ENCODE measurements at regions not wholly inside any gene's neighbourhood (a gene's known extent, or its start where the extent isn't known, plus 50 kb on each side); places are given as distances from the start of the nearest gene placed in this dataset.

DNA sequence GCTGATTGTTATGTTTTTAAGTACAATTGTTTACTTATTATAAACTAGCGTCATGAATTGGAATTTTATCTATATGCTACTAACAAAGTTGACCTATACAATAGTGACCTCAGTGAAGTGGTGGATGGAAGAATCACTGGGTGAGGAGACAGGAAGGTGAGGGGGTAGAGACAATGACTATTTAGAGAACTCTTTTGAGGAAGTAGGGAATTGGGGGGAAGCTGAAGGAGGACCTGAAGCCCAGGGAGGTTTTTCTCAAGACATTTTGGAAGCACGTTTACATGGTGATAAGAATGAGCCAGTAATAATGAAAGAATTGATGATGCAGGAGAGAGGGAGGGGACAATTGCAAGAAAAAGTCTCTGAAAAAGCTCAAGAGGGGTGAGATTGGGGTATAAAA is 96.4 kb downstream of the RPS12 start:
- H3K27ac ChIP-seq (replicated peaks), result no peak overlapping the region
- H3K4me3 ChIP-seq (replicated peaks; ENCODE audit: insufficient read depth, low read length), result no peak overlapping the region
- DNase-seq (ENCODE audit: low read depth in 1 of 2, low spot score in 1 of 2), result no peak
- TF ChIP-seq GABPA (IDR thresholded peaks at IDR 0.05; ENCODE audit: low read depth), result no peak
- TF ChIP-seq, protein P1, sequence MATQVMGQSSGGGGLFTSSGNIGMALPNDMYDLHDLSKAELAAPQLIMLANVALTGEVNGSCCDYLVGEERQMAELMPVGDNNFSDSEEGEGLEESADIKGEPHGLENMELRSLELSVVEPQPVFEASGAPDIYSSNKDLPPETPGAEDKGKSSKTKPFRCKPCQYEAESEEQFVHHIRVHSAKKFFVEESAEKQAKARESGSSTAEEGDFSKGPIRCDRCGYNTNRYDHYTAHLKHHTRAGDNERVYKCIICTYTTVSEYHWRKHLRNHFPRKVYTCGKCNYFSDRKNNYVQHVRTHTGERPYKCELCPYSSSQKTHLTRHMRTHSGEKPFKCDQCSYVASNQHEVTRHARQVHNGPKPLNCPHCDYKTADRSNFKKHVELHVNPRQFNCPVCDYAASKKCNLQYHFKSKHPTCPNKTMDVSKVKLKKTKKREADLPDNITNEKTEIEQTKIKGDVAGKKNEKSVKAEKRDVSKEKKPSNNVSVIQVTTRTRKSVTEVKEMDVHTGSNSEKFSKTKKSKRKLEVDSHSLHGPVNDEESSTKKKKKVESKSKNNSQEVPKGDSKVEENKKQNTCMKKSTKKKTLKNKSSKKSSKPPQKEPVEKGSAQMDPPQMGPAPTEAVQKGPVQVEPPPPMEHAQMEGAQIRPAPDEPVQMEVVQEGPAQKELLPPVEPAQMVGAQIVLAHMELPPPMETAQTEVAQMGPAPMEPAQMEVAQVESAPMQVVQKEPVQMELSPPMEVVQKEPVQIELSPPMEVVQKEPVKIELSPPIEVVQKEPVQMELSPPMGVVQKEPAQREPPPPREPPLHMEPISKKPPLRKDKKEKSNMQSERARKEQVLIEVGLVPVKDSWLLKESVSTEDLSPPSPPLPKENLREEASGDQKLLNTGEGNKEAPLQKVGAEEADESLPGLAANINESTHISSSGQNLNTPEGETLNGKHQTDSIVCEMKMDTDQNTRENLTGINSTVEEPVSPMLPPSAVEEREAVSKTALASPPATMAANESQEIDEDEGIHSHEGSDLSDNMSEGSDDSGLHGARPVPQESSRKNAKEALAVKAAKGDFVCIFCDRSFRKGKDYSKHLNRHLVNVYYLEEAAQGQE (IDR thresholded peaks at IDR 0.05; ENCODE audit: insufficient replicate concordance, low read depth), result no peak
- no peak for TF ChIP-seq CTCF (IDR thresholded peaks at IDR 0.05; ENCODE audit: insufficient read depth, low read length)
- no peak for TF ChIP-seq SPI1 (IDR thresholded peaks at IDR 0.05; ENCODE audit: borderline replicate concordance, low read depth)
- TF ChIP-seq POLR2AphosphoS5 (IDR thresholded peaks at IDR 0.05; ENCODE audit: low read depth), result no peak
- H3K27me3 ChIP-seq (ENCODE audit: insufficient read depth, poor library complexity, severe bottlenecking), result no peaks in the 10 kb centered on the region

DNA sequence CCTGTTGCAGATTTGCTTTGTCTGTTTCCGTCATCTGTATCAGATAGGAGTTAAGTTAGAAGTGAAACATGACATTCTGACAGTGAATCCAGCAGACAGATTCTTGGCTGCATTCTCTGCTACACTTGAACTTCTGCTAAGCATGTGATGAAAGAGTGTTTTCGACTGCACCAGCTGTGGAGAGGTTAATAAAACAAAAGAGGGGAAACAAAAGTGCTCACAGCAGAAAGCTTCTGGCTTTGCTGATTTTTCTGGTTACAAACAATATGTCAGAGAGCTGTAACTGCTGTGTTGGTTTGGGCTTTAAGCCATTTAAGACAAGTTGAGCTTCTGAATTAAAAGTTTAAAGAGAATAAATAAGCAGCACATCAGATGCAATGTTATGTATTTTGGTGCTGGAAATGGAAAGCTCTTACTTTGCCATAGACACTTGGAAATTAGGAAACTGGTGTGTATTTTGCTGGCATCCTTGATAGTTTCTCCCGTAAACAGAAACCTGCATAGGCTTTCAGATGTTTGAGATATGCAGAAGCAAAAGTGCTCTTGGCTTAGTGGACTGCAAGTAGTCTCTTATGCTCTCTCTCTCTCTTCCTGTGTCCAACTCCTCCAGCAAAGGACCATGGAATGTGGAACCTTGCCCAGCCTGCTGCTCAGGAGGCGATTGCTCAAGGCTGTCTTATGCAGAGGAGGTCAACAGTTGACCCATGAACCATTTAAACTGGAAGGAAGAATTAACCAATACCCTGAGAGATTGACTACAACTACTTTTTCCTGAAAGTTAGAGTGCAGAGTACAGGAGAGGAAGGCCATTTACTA is 104.9 kb downstream of the RPS12 start:
- Histone ChIP-seq H3K27ac (replicated peaks) (no peak overlapping the region), H3K4me3 (replicated peaks; ENCODE audit: insufficient read depth, low read length) (no peak overlapping the region), H3K27me3 (ENCODE audit: insufficient read depth, poor library complexity, severe bottlenecking) (no peaks in the 10 kb centered on the region)
- DNase-seq (ENCODE audit: low read depth in 1 of 2, low spot score in 1 of 2), result no peak
- no peak for TF ChIP-seq SPI1 (IDR thresholded peaks at IDR 0.05; ENCODE audit: borderline replicate concordance, low read depth)
- no peak for TF ChIP-seq POLR2AphosphoS5 (IDR thresholded peaks at IDR 0.05; ENCODE audit: low read depth)
- TF ChIP-seq CTCF (IDR thresholded peaks at IDR 0.05; ENCODE audit: insufficient read depth, low read length), result no peak
- TF ChIP-seq, protein P1 (IDR thresholded peaks at IDR 0.05; ENCODE audit: insufficient replicate concordance, low read depth), result no peak
- TF ChIP-seq GABPA (IDR thresholded peaks at IDR 0.05; ENCODE audit: low read depth), result no peak

GRCh38 chr6:132927713-132928112 is 113.3 kb downstream of the RPS12 start:
- DNase-seq (ENCODE audit: low read depth in 1 of 2, low spot score in 1 of 2), result no peak
- H3K27ac ChIP-seq (replicated peaks), result no peak overlapping the region
- no peaks in the 10 kb centered on the region for H3K27me3 ChIP-seq (ENCODE audit: insufficient read depth, poor library complexity, severe bottlenecking)
- no peak overlapping the region for H3K4me3 ChIP-seq (replicated peaks; ENCODE audit: insufficient read depth, low read length)
- TF ChIP-seq GABPA (IDR thresholded peaks at IDR 0.05; ENCODE audit: low read depth) (no peak), POLR2AphosphoS5 (IDR thresholded peaks at IDR 0.05; ENCODE audit: low read depth) (no peak), SPI1 (IDR thresholded peaks at IDR 0.05; ENCODE audit: borderline replicate concordance, low read depth) (no peak), CTCF (IDR thresholded peaks at IDR 0.05; ENCODE audit: insufficient read depth, low read length) (no peak)
- TF ChIP-seq, protein P1 (IDR thresholded peaks at IDR 0.05; ENCODE audit: insufficient replicate concordance, low read depth), result no peak

Data from HL-60 (cell line).